DOHH2 (cell line): ENCODE measurements at regions not wholly inside any gene's neighbourhood (a gene's known extent, or its start where the extent isn't known, plus 50 kb on each side); places are given as distances from the start of the nearest gene placed in this dataset.

ENCODE experiments used
- CTCF ChIP-seq: fragments of 200-600 bp; sonication (generic); IDR thresholded peaks from one replicate; pipeline ENCODE4 v1.5.1; 2014; ENCODE audit warnings: antibody characterized with exemption, mild to moderate bottlenecking, low read depth, low read length; ENCODE audit not compliant: poor library complexity, severe bottlenecking
- EZH2phosphoT487 ChIP-seq: fragments of 200-600 bp; sonication (generic); IDR thresholded peaks from 2 replicates; pipeline ENCODE4 v1.6.1; 2017; ENCODE audit warnings: borderline replicate concordance, mild to moderate bottlenecking, antibody characterized with exemption, low read length, moderate library complexity, mixed read lengths

GRCh38 chr1:68868606-68869005 is 371.7 kb upstream of the DEPDC1 start:
- no peak for TF ChIP-seq CTCF
- TF ChIP-seq EZH2phosphoT487, result no peak
